ENCODE measurements at regions not wholly inside any gene's neighbourhood (a gene's known extent, or its start where the extent isn't known, plus 50 kb on each side); places are given as distances from the start of the nearest gene placed in this dataset.

- no peak for TF ChIP-seq POLR2A (IDR thresholded peaks at IDR 0.05)
- no peak for TF ChIP-seq CTCF (IDR thresholded peaks at IDR 0.05)
- no peak for TF ChIP-seq POLR2AphosphoS5 (IDR thresholded peaks at IDR 0.05)
- TF ChIP-seq EP300 (IDR thresholded peaks at IDR 0.05): no peak
Measured at GRCh38 chr2:16245481-16246054, 305.2 kb downstream of the MYCN start.

Measured in sigmoid colon (tissue), 4 donors.